Fibroblast of upper back skin (primary cell): ENCODE measurements at regions not wholly inside any gene's neighbourhood (a gene's known extent, or its start where the extent isn't known, plus 50 kb on each side); places are given as distances from the start of the nearest gene placed in this dataset.
A peak's percentile ranks its signal among the peaks of the same experiment; 100 is the strongest.

ENCODE experiments used
- DNase-seq: peaks from one replicate; pipeline ENCODE4 v3.0.0-alpha.2; 2013

GRCh38 chr5:88483964-88484672 lies 215.5 kb upstream of the TMEM161B start:
- DNase-seq = no peak

GRCh38 chr5:88480801-88481499 lies 212.3 kb upstream of the TMEM161B start:
- peak; percentile 24 for DNase-seq

- no peak for DNase-seq
Observed at GRCh38 chr5:88480245-88480644, 211.6 kb upstream of the TMEM161B start.

GRCh38 chr5:88474574-88474973 lies 205.9 kb upstream of the TMEM161B start:
- DNase-seq = no peak

- DNase-seq = no peak
Observed at GRCh38 chr5:88470745-88471144, 202.1 kb upstream of the TMEM161B start.

- DNase-seq = no peak
Observed at GRCh38 chr5:88459971-88460370, 191.3 kb upstream of the TMEM161B start.

- no peak for DNase-seq
Observed at GRCh38 chr5:88452820-88453219, 184.2 kb upstream of the TMEM161B start.

- DNase-seq = no peak
Observed at GRCh38 chr5:88450239-88450638, 181.6 kb upstream of the TMEM161B start.

GRCh38 chr5:88438006-88438405 lies 169.4 kb upstream of the TMEM161B start:
- no peak for DNase-seq

GRCh38 chr5:88436290-88436689 lies 167.6 kb upstream of the TMEM161B start:
- no peak for DNase-seq

- DNase-seq = no peak
Observed at GRCh38 chr5:88428633-88429032, 160.0 kb upstream of the TMEM161B start.

- DNase-seq = no peak
Observed at GRCh38 chr5:88426441-88426840, 157.8 kb upstream of the TMEM161B start.

GRCh38 chr5:88425124-88425523 lies 156.5 kb upstream of the TMEM161B start:
- no peak for DNase-seq

GRCh38 chr5:88419931-88420330 lies 151.3 kb upstream of the TMEM161B start:
- no peak for DNase-seq

GRCh38 chr5:88407341-88407740 lies 138.7 kb upstream of the TMEM161B start:
- no peak for DNase-seq

- no peak for DNase-seq
Observed at GRCh38 chr5:88405783-88406182, 137.1 kb upstream of the TMEM161B start.

- DNase-seq = no peak
Observed at GRCh38 chr5:88404405-88404804, 135.8 kb upstream of the TMEM161B start.

- no peak for DNase-seq
Observed at GRCh38 chr5:88401686-88402085, 133.0 kb upstream of the TMEM161B start.

- DNase-seq = no peak
Observed at GRCh38 chr5:88401228-88401627, 132.6 kb upstream of the TMEM161B start.

- no peak for DNase-seq
Observed at GRCh38 chr5:88399561-88399960, 130.9 kb upstream of the TMEM161B start.

- no peak for DNase-seq
Observed at GRCh38 chr5:88398316-88398715, 129.7 kb upstream of the TMEM161B start.

- no peak for DNase-seq
Observed at GRCh38 chr5:88396751-88397281, 128.2 kb upstream of the TMEM161B start.

GRCh38 chr5:88396000-88396535 lies 127.4 kb upstream of the TMEM161B start:
- DNase-seq = no peak

GRCh38 chr5:88395264-88395663 lies 126.6 kb upstream of the TMEM161B start:
- DNase-seq = no peak
